Skin epidermis (tissue), 12 donors: ENCODE measurements at regions not wholly inside any gene's neighbourhood (a gene's known extent, or its start where the extent isn't known, plus 50 kb on each side); places are given as distances from the start of the nearest gene placed in this dataset.
"Not testable (repeated sequence)": the region's sequence is repeated elsewhere in the genome, so short reads cannot be mapped to it uniquely, and the experiment has no call there.

Experiments used
- H3K27ac ChIP-seq, 21 experiments: fragments of 200-600 bp; sonication (generic) in 11 of 21; one replicate each; pipeline ENCODE4 v1.5.0; 2020; ENCODE audit warnings: mild to moderate bottlenecking in 3 of 21, inconsistent platforms in 2 of 21, moderate library complexity in 2 of 21
- H3K4me3 ChIP-seq, 7 experiments: fragments of 200-600 bp; sonication (generic) in 2 of 7; one replicate each; pipeline ENCODE4 v1.5.0; 2020; ENCODE audit warnings: inconsistent platforms in 2 of 7, mild to moderate bottlenecking in 2 of 7, moderate library complexity in 1 of 7

DNA sequence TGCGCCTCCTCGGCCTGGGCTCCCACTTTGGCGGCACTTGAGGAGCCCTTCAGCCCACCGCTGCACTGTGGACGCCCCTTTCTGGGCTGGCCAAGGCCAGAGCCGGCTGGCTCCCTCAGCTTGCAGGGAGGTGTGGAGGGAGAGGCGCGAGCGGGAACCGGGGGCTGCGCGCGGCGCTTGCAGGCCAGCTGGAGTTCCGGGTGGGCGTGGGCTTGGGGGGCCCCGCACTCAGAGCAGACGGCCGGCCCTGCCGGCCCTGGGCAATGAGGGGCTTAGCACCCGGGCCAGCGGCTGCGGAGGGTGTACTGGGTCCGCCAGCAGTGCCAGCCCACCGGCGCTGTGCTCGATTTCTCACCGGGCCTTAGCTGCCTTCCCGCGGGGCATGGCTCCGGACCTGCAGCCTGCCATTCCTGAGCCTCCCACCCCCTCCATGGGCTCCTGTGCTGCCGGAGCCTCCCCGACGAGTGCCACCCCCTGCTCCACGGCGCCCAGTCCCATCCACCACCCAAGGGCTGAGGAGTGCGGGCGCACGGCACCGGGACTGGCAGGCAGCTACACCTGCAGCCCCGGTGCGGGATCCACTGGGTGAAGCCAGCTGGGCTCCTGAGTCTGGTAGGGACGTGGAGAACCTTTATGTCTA lies 187.7 kb upstream of the KCNH7 start:
- not testable (repeated sequence) for H3K27ac ChIP-seq

GRCh38 chr2:163016882-163017281 lies 178.3 kb upstream of the KCNH7 start:
- H3K4me3 ChIP-seq, H3K27ac ChIP-seq: not testable (repeated sequence)

More for the DNA sequence above, 187.7 kb upstream of the KCNH7 start:
- not testable (repeated sequence) for H3K4me3 ChIP-seq

DNA sequence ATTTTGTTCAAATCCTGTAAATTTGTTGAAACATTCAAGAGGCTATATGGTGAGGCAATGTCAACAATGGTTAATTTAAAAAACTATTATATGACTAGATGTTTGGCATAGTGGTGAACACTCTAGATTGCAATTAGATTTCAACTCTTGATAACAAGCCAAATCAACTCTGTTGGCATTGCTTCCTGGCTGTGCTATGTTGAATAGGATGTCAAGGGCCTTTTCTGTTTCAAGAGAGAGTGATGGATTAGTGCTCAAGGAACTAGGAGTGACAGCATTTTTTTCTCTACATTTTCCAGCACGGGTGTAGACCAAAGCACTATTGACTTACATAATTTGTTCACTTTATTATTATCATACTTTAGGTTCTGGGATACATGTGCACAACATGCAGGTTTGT lies 172.4 kb upstream of the KCNH7 start:
- H3K4me3 ChIP-seq, result no peak overlapping the region

DNA sequence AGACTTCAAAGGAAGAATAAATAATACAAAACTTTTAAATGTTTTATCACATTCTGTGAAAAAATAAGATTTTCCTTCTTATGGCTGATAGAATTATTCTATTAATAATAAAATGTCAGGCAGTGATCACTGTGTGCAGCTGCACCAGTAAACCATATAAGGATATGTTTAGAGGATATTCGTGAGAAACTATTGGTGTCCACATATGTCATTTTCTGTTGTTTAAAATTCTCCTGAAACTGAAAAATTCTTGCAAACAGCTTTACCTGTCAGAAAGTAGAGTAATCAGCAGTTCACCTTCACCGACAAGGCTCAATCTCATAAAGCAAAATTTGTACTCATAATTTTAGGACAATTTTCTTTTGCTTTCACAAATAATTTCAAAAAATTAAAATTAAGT lies 170.1 kb upstream of the KCNH7 start:
- Histone ChIP-seq H3K4me3 (no peak overlapping the region), H3K27ac (no peak overlapping the region)

More for the DNA sequence above, 172.4 kb upstream of the KCNH7 start:
- no peak overlapping the region for H3K27ac ChIP-seq

DNA sequence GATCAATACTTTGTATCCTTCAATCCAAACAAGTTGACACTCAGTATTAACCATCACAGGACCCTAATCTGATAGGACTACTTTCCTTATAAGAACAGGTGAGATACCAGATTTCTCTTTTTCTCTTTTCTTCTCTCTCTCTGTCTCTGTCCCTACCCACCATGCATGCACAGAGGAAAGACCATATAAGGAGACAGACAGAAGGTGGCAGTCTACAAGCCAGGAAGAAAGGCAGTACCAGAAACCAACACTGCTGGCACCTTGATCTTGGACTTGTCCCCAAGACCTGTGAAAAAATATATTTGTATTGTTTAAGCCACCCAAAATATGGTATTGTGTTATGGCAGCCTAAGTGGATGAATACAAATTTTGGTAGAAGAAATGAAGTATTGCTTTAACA lies 156.2 kb upstream of the KCNH7 start:
- Histone ChIP-seq H3K27ac (no peak overlapping the region), H3K4me3 (no peak overlapping the region)

- Histone ChIP-seq H3K27ac (no peak overlapping the region), H3K4me3 (no peak overlapping the region)
These were observed 154.3 kb upstream of the KCNH7 start for GRCh38 chr2:162992828-162993227.

DNA sequence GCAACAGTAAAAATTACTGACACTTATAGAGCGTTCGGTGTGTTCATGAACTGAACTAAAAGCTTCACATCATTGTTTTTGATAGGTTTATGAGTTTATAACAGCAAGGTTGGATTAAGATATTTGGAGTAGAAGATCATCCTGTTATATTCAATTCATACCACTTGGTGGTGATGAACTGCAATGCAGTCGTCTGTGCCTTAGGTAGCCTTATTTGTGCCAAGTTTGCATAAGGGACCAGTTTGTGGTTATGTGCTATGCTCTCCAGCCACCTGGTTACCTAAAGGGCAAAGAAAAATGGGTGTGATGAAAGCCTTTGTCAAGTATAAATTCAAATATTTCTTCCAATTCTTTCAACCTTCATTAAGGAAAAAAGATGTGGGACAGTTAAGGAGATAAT lies 150.9 kb upstream of the KCNH7 start:
- Histone ChIP-seq H3K4me3 (no peak overlapping the region), H3K27ac (no peak overlapping the region)

DNA sequence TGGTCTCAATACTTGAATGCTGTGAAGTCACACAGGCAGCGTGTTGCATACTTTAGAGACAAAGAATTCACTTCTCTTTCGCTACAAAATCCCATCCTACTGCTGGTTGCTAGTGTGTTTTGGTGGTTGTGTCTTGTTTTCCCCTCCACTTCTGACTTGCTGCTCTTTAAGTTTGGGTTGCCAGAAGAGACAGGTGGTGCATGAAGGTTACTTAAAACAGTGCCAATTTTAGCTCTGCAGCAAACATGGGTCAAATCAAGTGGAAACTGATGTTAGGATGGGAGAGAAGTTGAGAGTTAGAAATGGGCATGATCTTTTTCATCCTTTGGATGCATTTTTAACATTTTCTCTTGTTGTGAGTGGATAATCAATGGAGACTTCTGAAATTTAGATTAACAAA lies 136.2 kb upstream of the KCNH7 start:
- no peak overlapping the region for H3K4me3 ChIP-seq
- H3K27ac ChIP-seq, result no peak overlapping the region

DNA sequence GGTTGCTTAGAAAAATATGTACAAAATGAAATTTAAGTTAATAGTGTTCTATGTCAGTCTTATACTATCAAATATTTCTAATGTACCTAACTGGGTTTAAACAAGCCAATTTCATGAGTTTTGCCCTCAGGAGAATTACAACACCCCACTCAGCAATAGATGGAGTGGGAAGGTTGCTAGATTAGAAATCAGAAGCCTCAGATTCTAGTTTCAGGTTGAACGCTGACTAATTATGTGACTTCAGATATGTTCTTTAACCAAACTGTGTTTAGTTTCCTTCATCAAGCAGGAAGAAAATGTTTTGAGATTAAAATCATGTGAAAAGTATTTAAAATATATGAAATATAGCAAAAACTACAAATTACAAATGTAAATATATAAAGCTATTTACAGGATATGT lies 133.8 kb upstream of the KCNH7 start:
- Histone ChIP-seq H3K4me3 (no peak overlapping the region), H3K27ac (no peak overlapping the region)

GRCh38 chr2:162968306-162968705 lies 129.7 kb upstream of the KCNH7 start:
- Histone ChIP-seq H3K4me3 (no peak overlapping the region), H3K27ac (no peak overlapping the region)

GRCh38 chr2:162967811-162968210 lies 129.2 kb upstream of the KCNH7 start:
- H3K27ac ChIP-seq, result no peak overlapping the region
- no peak overlapping the region for H3K4me3 ChIP-seq

- Histone ChIP-seq H3K4me3 (no peak overlapping the region), H3K27ac (no peak overlapping the region)
These were observed 128.6 kb upstream of the KCNH7 start for GRCh38 chr2:162967147-162967546.

DNA sequence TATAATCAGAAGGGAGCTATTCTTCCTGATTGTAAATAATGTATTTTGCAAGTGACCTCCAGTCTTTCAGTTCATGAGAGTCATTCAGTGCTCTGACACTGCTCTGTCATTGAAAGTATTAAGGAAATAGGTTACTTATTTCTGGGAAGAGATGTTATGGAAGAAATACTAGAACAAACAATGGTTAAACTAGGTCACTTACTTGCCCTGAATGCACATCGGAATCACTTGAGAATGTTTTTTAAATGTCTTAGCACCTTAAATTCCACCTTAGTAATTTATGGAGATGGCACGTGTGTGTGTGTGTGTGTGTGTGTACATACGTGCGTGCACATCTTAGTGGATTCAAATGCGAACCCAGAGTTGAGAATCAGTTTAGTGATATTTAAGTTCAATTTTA lies 126.6 kb upstream of the KCNH7 start:
- H3K27ac ChIP-seq, result no peak overlapping the region
- H3K4me3 ChIP-seq, result no peak overlapping the region

DNA sequence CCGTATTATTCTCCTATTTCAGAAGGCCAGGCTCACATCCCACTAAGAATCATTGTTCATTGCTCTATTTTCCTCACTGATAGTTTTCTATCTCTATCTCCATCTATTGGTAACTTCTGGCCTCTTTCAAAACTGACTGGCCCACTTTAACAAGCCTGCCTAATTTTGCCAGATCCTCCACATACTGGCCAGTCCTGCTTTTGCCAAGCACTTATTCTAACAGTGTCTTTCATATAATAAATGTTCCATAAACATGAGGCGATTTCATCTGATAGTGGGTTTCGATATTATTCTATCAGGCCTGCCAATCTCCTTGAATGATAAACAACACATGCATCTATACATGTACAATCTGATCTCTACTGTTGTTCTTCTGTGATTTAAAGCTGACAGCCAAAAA lies 125.9 kb upstream of the KCNH7 start:
- Histone ChIP-seq H3K27ac (no peak overlapping the region), H3K4me3 (no peak overlapping the region)

DNA sequence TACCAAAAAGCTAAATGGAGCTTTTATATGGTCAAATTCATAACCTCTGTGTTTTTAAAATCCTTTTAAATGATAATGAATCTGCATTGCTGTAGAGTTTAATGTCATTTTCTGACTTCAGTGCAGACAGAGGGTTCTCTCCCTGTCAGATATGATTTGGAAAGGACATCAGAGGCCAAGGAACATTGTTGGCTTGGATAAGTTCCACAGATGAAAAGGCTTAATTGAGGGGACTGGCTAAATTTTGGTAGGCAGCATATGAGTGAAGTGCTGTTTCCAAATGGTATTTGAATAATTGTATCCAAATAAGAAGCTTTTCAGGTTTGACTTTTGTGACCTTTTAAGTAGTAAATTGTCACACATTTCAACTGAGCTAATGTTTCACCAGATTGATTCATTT lies 124.6 kb upstream of the KCNH7 start:
- Histone ChIP-seq H3K4me3 (no peak overlapping the region), H3K27ac (no peak overlapping the region)

GRCh38 chr2:162945785-162946184 lies 107.2 kb upstream of the KCNH7 start:
- no peak overlapping the region for H3K4me3 ChIP-seq
- no peak overlapping the region for H3K27ac ChIP-seq

DNA sequence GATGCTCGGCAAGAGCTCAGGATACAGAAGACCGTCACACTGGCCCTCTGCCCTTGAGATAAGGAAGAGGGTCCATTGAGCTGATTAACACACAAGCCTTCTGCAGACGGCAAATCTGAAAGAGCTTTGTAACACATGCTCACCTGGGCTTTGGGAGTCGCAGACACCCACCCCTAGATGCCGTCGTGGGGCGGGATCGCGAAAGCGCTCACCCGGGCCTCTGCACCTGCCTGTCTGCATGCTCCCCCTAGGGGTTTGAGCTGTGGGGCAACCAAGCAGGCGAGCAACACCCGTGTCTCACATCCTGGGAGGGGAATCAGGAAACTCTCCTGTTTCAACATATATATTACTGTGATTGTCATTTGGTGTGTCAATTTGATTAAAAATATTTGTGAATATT lies 99.8 kb upstream of the KCNH7 start:
- no peak overlapping the region for H3K4me3 ChIP-seq
- no peak overlapping the region for H3K27ac ChIP-seq

DNA sequence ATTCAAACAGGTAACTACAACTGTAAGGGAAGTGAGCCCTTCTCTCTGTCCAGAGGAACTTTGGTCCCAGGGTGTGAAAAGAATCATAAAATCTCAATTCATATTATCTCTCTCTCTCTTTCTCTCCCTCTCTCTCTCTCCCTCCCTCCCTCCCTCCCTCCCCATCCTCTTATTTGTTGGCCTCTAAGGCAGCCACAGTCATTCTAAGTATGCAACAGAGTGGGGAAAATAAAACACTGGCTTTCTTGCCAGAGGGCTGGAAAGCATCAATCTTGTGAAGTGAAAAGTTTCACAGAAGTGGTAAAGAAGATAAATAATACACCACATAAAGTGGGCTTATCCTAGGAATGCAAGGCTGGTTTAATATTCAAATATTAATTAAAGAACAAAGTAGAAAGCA lies 95.6 kb upstream of the KCNH7 start:
- Histone ChIP-seq H3K4me3 (no peak overlapping the region), H3K27ac (no peak overlapping the region)

DNA sequence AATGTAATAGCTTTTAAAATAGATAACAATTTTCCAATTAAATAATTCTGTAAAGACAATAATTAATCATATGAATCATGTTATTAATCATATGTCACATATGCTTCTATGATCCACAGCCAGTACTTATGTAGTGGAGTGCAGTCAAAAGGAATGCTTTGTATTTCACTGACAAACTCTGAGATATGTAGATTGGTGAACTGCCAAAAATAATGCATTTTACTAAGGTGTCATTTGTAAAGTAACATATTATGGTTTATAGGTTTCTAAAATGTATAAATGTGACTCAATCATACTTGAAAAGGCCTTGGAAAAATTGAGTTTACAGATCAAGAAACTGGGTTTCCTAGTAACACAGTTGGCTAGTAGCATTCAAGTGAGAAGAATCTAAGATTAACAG lies 93.8 kb upstream of the KCNH7 start:
- no peak overlapping the region for H3K27ac ChIP-seq
- no peak overlapping the region for H3K4me3 ChIP-seq

- H3K27ac ChIP-seq, result no peak overlapping the region
- H3K4me3 ChIP-seq, result no peak overlapping the region
These were observed 91.0 kb upstream of the KCNH7 start for GRCh38 chr2:162929571-162929970.

- no peak overlapping the region for H3K27ac ChIP-seq
- no peak overlapping the region for H3K4me3 ChIP-seq
These were observed 89.8 kb upstream of the KCNH7 start for GRCh38 chr2:162928356-162928755.

DNA sequence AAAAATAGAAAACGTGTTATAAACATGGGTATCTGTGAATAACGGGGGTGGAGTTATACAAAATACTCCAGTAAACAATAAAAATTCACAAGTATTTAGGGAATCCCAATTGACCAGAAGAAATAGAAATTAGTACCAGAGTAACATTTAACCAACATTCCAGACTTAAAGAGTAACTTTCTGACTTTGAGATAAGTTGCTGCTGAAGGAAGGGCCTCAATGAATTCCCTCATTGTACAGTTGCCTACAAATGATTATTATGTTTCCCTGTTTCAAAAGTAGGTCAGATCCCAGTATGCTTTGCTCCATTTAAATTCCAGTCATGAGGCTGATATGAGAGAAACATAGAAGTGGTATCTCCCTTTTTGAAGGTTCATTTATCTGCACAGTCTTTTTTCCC lies 88.3 kb upstream of the KCNH7 start:
- H3K4me3 ChIP-seq, result no peak overlapping the region
- no peak overlapping the region for H3K27ac ChIP-seq

GRCh38 chr2:162926501-162926900 lies 87.9 kb upstream of the KCNH7 start:
- Histone ChIP-seq H3K4me3 (no peak overlapping the region), H3K27ac (no peak overlapping the region)
